Osteoblast (primary cell): ENCODE measurements at regions not wholly inside any gene's neighbourhood (a gene's known extent, or its start where the extent isn't known, plus 50 kb on each side); places are given as distances from the start of the nearest gene placed in this dataset.

Experiments used
- DNase-seq: peaks from one replicate; pipeline ENCODE4 v3.0.0; 2011; ENCODE audit warnings: low spot score, mixed read lengths; ENCODE audit not compliant: insufficient read length; ENCODE audit errors: missing footprints
- H2AFZ ChIP-seq: 2 replicates; pipeline ENCODE4 v1.6.0; 2011; ENCODE audit warnings: mild to moderate bottlenecking, low read length
- H3K27ac ChIP-seq: 2 replicates; pipeline ENCODE4 v1.5.1; 2011; ENCODE audit warnings: mild to moderate bottlenecking, low read depth, low read length, moderate library complexity
- H3K27me3 ChIP-seq: 2 replicates; pipeline ENCODE4 v1.6.0; 2012; ENCODE audit warnings: mild to moderate bottlenecking, control low read depth, inconsistent platforms, low read length, moderate library complexity; ENCODE audit not compliant: insufficient read depth
- H3K36me3 ChIP-seq: 2 replicates; pipeline ENCODE4 v1.5.1; 2011; ENCODE audit warnings: mild to moderate bottlenecking, low read length, control low read depth, moderate library complexity; ENCODE audit not compliant: insufficient read depth
- H3K4me1 ChIP-seq: 2 replicates; pipeline ENCODE4 v1.5.1; 2011; ENCODE audit warnings: mild to moderate bottlenecking, low read length, control low read depth, moderate library complexity; ENCODE audit not compliant: insufficient read depth
- H3K4me2 ChIP-seq: 2 replicates; pipeline ENCODE4 v1.6.0; 2011; ENCODE audit warnings: mild to moderate bottlenecking, low read length; ENCODE audit not compliant: insufficient read depth
- H3K4me3 ChIP-seq: fragments of 200-600 bp; sonication (generic); 3 replicates; pipeline ENCODE4 v1.5.1; 2012; ENCODE audit warnings: mild to moderate bottlenecking, low read length, inconsistent platforms; ENCODE audit not compliant: insufficient read depth
- H3K79me2 ChIP-seq: 2 replicates; pipeline ENCODE4 v1.6.0; 2012; ENCODE audit warnings: mild to moderate bottlenecking, low read length, control low read depth, inconsistent platforms; ENCODE audit not compliant: insufficient read depth
- H3K9me3 ChIP-seq: 2 replicates; pipeline ENCODE4 v1.5.1; 2011; ENCODE audit warnings: low read depth, low read length, control low read depth
- H4K20me1 ChIP-seq: 2 replicates; pipeline ENCODE4 v1.6.0; 2012; ENCODE audit warnings: mild to moderate bottlenecking, low read length, control low read depth; ENCODE audit not compliant: insufficient read depth
- CTCF ChIP-seq: IDR thresholded peaks from 2 replicates; pipeline ENCODE4 v1.5.1; 2011; ENCODE audit warnings: mild to moderate bottlenecking, low read depth, low read length, moderate library complexity; ENCODE audit errors: extremely low read depth

GRCh38 chr11:107252429-107253161, 205.0 kb downstream of the CWF19L2 start:
- H3K4me3 ChIP-seq: no peak overlapping the region
- no peak overlapping the region for H3K27ac ChIP-seq
- H3K9me3 ChIP-seq: no peaks in the 10 kb centered on the region
- H3K27me3 ChIP-seq: no peaks in the 10 kb centered on the region
- H3K4me1 ChIP-seq: no peaks in the 10 kb centered on the region
- no peaks in the 10 kb centered on the region for H3K79me2 ChIP-seq
- TF ChIP-seq CTCF: no peak
- no peak overlapping the region for H3K4me2 ChIP-seq
- H2AFZ ChIP-seq: no peak overlapping the region
- DNase-seq: no peak
- no peaks in the 10 kb centered on the region for H3K36me3 ChIP-seq
- H4K20me1 ChIP-seq: no peaks in the 10 kb centered on the region

DNA sequence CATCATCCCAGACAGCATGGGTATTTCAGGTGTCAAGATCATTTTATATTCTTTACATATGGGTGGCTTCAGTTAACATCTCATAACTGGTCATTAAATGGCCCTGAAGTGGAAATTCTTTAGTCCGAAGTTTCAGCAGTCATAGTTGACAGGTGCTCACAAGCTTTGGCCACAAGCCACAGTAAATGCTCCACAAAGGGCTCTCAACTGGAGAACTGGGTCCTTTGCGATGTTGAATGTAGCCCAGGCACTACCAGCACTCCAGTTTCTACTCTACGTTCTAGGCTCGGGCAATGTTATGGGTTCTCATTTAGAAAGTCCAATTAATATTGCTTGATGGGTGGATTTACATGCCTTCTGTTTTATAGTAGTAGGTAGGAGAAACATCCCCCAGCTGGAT, 206.3 kb downstream of the CWF19L2 start:
- Histone ChIP-seq H3K79me2 (no peaks in the 10 kb centered on the region), H3K9me3 (no peaks in the 10 kb centered on the region), H3K4me1 (no peaks in the 10 kb centered on the region), H3K4me2 (no peak overlapping the region), H3K36me3 (no peaks in the 10 kb centered on the region), H2AFZ (no peak overlapping the region), H3K27ac (no peak overlapping the region), H3K27me3 (no peaks in the 10 kb centered on the region), H4K20me1 (no peaks in the 10 kb centered on the region), H3K4me3 (no peak overlapping the region)
- no peak for TF ChIP-seq CTCF
- DNase-seq: no peak

GRCh38 chr11:107250017-107250416, 207.6 kb downstream of the CWF19L2 start:
- no peak for DNase-seq
- Histone ChIP-seq H3K36me3 (no peaks in the 10 kb centered on the region), H3K4me3 (no peak overlapping the region), H3K9me3 (no peaks in the 10 kb centered on the region), H2AFZ (no peak overlapping the region), H4K20me1 (no peaks in the 10 kb centered on the region), H3K79me2 (no peaks in the 10 kb centered on the region), H3K4me2 (no peak overlapping the region), H3K27ac (no peak overlapping the region), H3K4me1 (no peaks in the 10 kb centered on the region), H3K27me3 (no peaks in the 10 kb centered on the region)
- TF ChIP-seq CTCF: no peak

GRCh38 chr11:107249054-107249453, 208.6 kb downstream of the CWF19L2 start:
- no peak overlapping the region for H3K27ac ChIP-seq
- H2AFZ ChIP-seq: no peak overlapping the region
- DNase-seq: no peak
- no peak overlapping the region for H3K4me3 ChIP-seq
- TF ChIP-seq CTCF: no peak
- no peaks in the 10 kb centered on the region for H4K20me1 ChIP-seq
- no peaks in the 10 kb centered on the region for H3K9me3 ChIP-seq
- H3K36me3 ChIP-seq: no peaks in the 10 kb centered on the region
- H3K79me2 ChIP-seq: no peaks in the 10 kb centered on the region
- H3K27me3 ChIP-seq: no peaks in the 10 kb centered on the region
- H3K4me2 ChIP-seq: no peak overlapping the region
- no peaks in the 10 kb centered on the region for H3K4me1 ChIP-seq
